DOHH2 (cell line): ENCODE measurements at regions not wholly inside any gene's neighbourhood (a gene's known extent, or its start where the extent isn't known, plus 50 kb on each side); places are given as distances from the start of the nearest gene placed in this dataset.
"Not testable (repeated sequence)": the region's sequence is repeated elsewhere in the genome, so short reads cannot be mapped to it uniquely, and the experiment has no call there.

Experiments
- H3F3A ChIP-seq: fragments of 200-600 bp; sonication (generic), shearing (Covaris generic); 2 replicates; pipeline ENCODE4 v1.6.0; 2016; ENCODE audit warnings: antibody characterized with exemption, mild to moderate bottlenecking; ENCODE audit not compliant: control insufficient read depth, insufficient read depth
- H3K27ac ChIP-seq: fragments of 200-600 bp; sonication (generic); 2 replicates; pipeline ENCODE4 v1.5.1; 2014; ENCODE audit warnings: low read depth, mild to moderate bottlenecking, low read length, moderate library complexity
- H3K27me3 ChIP-seq: fragments of 200-600 bp; sonication (generic); 2 replicates; pipeline ENCODE4 v1.6.1; 2014; ENCODE audit warnings: mild to moderate bottlenecking, low read length, mixed read lengths; ENCODE audit not compliant: control insufficient read depth
- H3K36me3 ChIP-seq: fragments of 200-600 bp; sonication (generic); 2 replicates; pipeline ENCODE4 v1.6.1; 2014; ENCODE audit warnings: mild to moderate bottlenecking, low read length, moderate library complexity, mixed read lengths; ENCODE audit not compliant: control insufficient read depth
- H3K4me1 ChIP-seq: fragments of 200-600 bp; sonication (generic); 2 replicates; pipeline ENCODE4 v1.6.1; 2014; ENCODE audit warnings: mild to moderate bottlenecking, low read length, mixed read lengths; ENCODE audit not compliant: control insufficient read depth
- H3K4me2 ChIP-seq: fragments of 200-600 bp; sonication (generic); 2 replicates; pipeline ENCODE4 v1.6.0; 2014; ENCODE audit warnings: mild to moderate bottlenecking, low read length, moderate library complexity
- H3K4me3 ChIP-seq: fragments of 200-600 bp; sonication (generic); 2 replicates; pipeline ENCODE4 v1.5.1; 2014; ENCODE audit warnings: mild to moderate bottlenecking, low read length, mixed read lengths
- H3K79me2 ChIP-seq: fragments of 200-600 bp; sonication (generic); 2 replicates; pipeline ENCODE4 v1.6.1; 2014; ENCODE audit warnings: mild to moderate bottlenecking, low read length, mixed read lengths; ENCODE audit not compliant: control insufficient read depth
- H3K9me2 ChIP-seq: fragments of 200-600 bp; sonication (generic); replicated peaks from 2 replicates; pipeline ENCODE4 v1.6.1; 2014; ENCODE audit warnings: mild to moderate bottlenecking, low read length, mixed read lengths; ENCODE audit not compliant: control insufficient read depth
- H3K9me3 ChIP-seq: fragments of 200-600 bp; sonication (generic); 2 replicates; pipeline ENCODE4 v1.6.1; 2014; ENCODE audit warnings: antibody characterized with exemption, low read length, mixed read lengths; ENCODE audit not compliant: control insufficient read depth, insufficient read depth
- H4K20me1 ChIP-seq: fragments of 200-600 bp; sonication (generic); 2 replicates; pipeline ENCODE4 v1.6.0; 2014; ENCODE audit warnings: low read depth, mild to moderate bottlenecking, antibody characterized with exemption, low read length, moderate library complexity; ENCODE audit not compliant: control insufficient read depth, insufficient read depth
- EZH2phosphoT487 ChIP-seq: fragments of 200-600 bp; sonication (generic); IDR thresholded peaks from 2 replicates; pipeline ENCODE4 v1.6.1; 2017; ENCODE audit warnings: borderline replicate concordance, mild to moderate bottlenecking, antibody characterized with exemption, low read length, moderate library complexity, mixed read lengths
- TF ChIP-seq, protein P1 (sequence below): fragments of 200-600 bp; sonication (generic); IDR thresholded peaks from one replicate; pipeline ENCODE4 v1.5.1; 2014; ENCODE audit warnings: antibody characterized with exemption, mild to moderate bottlenecking, low read depth, low read length; ENCODE audit not compliant: poor library complexity, severe bottlenecking

DNA sequence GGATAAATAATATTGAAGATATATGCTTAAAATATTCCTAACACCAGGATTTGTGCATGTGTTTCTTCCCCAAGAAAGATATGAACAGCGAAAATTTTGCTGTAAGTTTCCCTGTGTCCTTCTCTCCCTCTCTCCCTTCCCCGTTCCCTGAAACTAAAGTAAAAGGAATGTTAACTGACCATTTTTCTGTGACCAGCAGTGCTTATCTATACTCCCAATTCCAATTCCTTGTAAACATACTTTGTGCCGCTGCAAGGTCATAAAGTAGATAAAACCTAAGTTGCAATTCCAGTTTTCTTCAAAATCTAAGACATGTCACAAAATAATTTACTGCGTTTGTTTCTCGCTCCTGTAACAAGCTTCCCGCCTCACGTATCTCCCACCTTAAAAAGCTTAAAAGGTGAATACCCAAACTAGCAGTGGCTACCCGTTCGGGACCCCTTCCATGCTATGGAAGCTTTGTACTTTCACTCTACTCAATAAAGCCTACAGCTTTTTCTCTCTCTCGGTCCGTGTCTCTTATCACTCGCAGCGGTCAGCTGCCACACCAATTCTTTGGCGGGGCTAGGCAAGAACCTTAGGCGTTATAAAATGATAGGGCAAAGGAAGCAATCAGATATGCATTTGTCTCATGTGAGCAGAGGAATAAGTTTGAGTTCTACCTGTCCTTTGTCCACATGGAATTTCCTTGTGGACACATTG is 1798.0 kb downstream of the EFNA5 start:
- H3K4me1 ChIP-seq: no peaks in the 10 kb centered on the region
- no peaks in the 10 kb centered on the region for H3F3A ChIP-seq
- no peaks in the 10 kb centered on the region for H3K36me3 ChIP-seq
- no peaks in the 10 kb centered on the region for H4K20me1 ChIP-seq
- H3K79me2 ChIP-seq: no peaks in the 10 kb centered on the region
- no peak overlapping the region for H3K27ac ChIP-seq
- H3K9me3 ChIP-seq: peaks cover 3% of the 10 kb centered on the region; the same call in 1 of the 2 replicates
- H3K4me2 ChIP-seq: no peak overlapping the region
- H3K9me2 ChIP-seq: no peaks in the 10 kb centered on the region
- TF ChIP-seq EZH2phosphoT487: no peak
- TF ChIP-seq, protein P1, sequence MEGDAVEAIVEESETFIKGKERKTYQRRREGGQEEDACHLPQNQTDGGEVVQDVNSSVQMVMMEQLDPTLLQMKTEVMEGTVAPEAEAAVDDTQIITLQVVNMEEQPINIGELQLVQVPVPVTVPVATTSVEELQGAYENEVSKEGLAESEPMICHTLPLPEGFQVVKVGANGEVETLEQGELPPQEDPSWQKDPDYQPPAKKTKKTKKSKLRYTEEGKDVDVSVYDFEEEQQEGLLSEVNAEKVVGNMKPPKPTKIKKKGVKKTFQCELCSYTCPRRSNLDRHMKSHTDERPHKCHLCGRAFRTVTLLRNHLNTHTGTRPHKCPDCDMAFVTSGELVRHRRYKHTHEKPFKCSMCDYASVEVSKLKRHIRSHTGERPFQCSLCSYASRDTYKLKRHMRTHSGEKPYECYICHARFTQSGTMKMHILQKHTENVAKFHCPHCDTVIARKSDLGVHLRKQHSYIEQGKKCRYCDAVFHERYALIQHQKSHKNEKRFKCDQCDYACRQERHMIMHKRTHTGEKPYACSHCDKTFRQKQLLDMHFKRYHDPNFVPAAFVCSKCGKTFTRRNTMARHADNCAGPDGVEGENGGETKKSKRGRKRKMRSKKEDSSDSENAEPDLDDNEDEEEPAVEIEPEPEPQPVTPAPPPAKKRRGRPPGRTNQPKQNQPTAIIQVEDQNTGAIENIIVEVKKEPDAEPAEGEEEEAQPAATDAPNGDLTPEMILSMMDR: no peak
- H3K4me3 ChIP-seq: no peak overlapping the region
- no peaks in the 10 kb centered on the region for H3K27me3 ChIP-seq

DNA sequence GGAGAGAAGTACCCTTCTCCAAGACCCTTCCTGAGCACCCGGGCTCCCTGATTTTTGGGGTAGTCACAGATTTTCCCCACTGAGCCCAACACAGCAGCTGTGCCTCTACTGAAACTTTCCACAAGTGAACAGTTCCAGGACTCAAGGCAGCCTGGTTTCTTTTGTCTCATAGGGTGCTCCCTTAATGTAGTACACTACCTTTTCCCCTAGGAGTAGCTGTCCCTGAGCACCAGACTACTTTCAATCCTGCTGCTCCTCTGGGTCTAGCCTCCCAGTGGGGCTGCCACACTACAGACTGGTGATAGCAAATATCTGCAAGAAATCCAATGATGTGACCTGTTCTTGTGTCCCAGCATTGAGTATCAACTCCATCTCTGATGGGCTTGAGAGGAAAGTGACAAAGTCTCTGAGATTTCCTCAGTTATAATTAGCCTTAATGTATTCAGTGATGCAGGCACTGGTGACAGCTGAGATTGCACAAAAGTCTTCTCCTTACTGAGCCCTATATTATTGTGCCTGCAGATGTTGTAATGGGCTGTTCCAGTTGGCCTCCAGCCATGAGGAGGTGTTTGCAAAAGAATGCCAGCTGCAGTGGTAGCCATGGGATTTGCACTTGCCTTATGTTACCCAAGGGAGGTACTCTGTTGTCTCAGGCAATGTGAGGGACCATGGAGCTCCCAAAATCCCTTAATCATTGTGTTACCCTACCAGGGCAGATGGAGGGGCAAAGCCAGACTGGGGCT is 1802.5 kb downstream of the EFNA5 start:
- TF ChIP-seq EZH2phosphoT487: no peak
- TF ChIP-seq, protein P1: no peak
- Histone ChIP-seq H3K79me2 (no peaks in the 10 kb centered on the region), H3K27me3 (no peaks in the 10 kb centered on the region), H3K9me2 (no peaks in the 10 kb centered on the region), H3K9me3 (peaks cover 3% of the 10 kb centered on the region; the same call in 1 of the 2 replicates), H3K4me3 (no peak overlapping the region), H3F3A (no peaks in the 10 kb centered on the region), H3K36me3 (no peaks in the 10 kb centered on the region), H3K27ac (no peak overlapping the region), H3K4me2 (no peak overlapping the region), H3K4me1 (no peaks in the 10 kb centered on the region), H4K20me1 (no peaks in the 10 kb centered on the region)

DNA sequence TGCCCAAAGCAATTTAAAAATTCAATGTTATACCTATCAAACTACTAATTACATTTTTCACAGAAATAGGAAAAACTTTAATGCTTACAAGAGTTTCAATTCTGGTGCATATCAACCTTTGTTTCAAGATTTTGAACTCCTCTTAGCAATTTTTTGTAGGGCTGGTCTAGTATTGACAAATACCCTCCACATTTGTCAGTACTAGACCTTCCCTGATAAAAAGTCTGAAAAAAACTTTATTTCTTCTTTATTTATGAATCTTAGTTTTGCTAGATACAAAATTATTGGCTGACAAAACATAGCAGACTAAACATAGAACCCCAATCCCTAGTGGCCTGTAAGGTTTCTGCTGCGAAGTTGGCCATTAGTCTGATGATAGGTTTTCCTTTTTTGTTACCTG is 1804.9 kb downstream of the EFNA5 start:
- Histone ChIP-seq H3K9me3 (peaks cover 3% of the 10 kb centered on the region; the same call in 1 of the 2 replicates), H4K20me1 (no peaks in the 10 kb centered on the region), H3K27ac (no peak overlapping the region), H3K36me3 (no peaks in the 10 kb centered on the region), H3K4me2 (no peak overlapping the region), H3K4me3 (no peak overlapping the region), H3K27me3 (no peaks in the 10 kb centered on the region), H3K4me1 (no peaks in the 10 kb centered on the region), H3K9me2 (no peaks in the 10 kb centered on the region), H3F3A (no peaks in the 10 kb centered on the region), H3K79me2 (no peaks in the 10 kb centered on the region)
- TF ChIP-seq, protein P1: no peak
- no peak for TF ChIP-seq EZH2phosphoT487

DNA sequence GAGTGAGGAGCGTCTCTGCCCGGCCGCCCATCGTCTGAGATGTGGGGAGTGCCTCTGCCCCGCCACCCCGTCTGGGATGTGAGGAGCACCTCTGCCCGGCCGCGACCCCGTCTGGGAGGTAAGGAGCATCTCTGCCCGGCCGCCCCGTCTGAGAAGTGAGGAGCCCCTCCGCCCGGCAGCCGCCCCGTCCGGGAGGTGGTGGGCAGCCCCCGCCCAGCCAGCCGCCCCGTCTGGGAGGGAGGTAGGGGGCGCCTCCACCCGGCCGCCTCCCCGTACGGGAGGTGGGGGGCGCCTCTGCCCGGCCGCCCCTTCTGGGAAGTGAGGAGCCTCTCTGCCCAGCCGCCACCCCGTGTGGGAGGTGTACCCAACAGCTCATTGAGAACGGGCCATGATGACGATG is 1811.4 kb downstream of the EFNA5 start:
- H3K79me2 ChIP-seq, H3K27ac ChIP-seq, H3K4me3 ChIP-seq, H3K9me2 ChIP-seq, H3K27me3 ChIP-seq, H3K4me1 ChIP-seq, H3K36me3 ChIP-seq, H3K4me2 ChIP-seq, H3F3A ChIP-seq, H4K20me1 ChIP-seq, H3K9me3 ChIP-seq: not testable (repeated sequence)
